ENCODE measurements at regions not wholly inside any gene's neighbourhood (a gene's known extent, or its start where the extent isn't known, plus 50 kb on each side); places are given as distances from the start of the nearest gene placed in this dataset.

DNA sequence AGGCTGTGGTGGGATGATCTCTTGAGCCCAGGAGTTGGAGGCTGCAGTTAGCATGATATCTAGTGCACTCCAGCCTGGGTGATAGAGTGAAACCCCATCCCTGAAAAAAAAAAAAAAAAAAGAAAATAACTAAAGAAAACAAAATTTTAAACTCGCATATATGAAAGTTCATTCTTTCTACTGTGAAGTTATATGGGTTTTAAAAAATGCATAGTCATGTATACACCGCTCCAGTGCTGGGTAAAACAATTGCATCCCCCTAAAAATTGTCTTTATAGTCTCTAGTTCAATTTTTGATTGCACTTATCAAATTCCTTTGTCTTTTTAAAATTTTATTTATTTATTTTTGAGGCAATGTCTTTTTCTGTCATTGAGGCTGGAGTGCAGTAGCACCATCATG lies 65.0 kb upstream of the ACYP2 start:
- TF ChIP-seq EZH2phosphoT487 (conservative IDR thresholded peaks at IDR 0.05; ENCODE audit: low read length), result no peak
- TF ChIP-seq, protein P1, sequence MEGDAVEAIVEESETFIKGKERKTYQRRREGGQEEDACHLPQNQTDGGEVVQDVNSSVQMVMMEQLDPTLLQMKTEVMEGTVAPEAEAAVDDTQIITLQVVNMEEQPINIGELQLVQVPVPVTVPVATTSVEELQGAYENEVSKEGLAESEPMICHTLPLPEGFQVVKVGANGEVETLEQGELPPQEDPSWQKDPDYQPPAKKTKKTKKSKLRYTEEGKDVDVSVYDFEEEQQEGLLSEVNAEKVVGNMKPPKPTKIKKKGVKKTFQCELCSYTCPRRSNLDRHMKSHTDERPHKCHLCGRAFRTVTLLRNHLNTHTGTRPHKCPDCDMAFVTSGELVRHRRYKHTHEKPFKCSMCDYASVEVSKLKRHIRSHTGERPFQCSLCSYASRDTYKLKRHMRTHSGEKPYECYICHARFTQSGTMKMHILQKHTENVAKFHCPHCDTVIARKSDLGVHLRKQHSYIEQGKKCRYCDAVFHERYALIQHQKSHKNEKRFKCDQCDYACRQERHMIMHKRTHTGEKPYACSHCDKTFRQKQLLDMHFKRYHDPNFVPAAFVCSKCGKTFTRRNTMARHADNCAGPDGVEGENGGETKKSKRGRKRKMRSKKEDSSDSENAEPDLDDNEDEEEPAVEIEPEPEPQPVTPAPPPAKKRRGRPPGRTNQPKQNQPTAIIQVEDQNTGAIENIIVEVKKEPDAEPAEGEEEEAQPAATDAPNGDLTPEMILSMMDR (IDR thresholded peaks at IDR 0.05; ENCODE audit: insufficient read depth, low read length, poor library complexity, severe bottlenecking), result no peak

Measured in SU-DHL-6 (cell line).